CD14-positive monocyte (primary cell): ENCODE measurements at regions not wholly inside any gene's neighbourhood (a gene's known extent, or its start where the extent isn't known, plus 50 kb on each side); places are given as distances from the start of the nearest gene placed in this dataset.

Experiments used
- DNase-seq, 3 donors: peaks; one replicate each; pipeline ENCODE4 v3.0.0-alpha.2; 2011 to 2022
- H2AFZ ChIP-seq: 2 replicates; pipeline ENCODE4 v1.6.0; 2012; ENCODE audit warnings: mild to moderate bottlenecking, low read depth, low read length, inconsistent platforms; ENCODE audit not compliant: insufficient read depth, poor library complexity, severe bottlenecking
- H3K27ac ChIP-seq, 2 donors: 1 replicate in 1 of 2; 2 replicates in 1 of 2; pipeline ENCODE4 v1.5.1; 2012 to 2013; ENCODE audit warnings: low read length in 2 of 2, control low read depth in 1 of 2, inconsistent platforms in 1 of 2, low read depth in 1 of 2, mild to moderate bottlenecking in 1 of 2
- H3K27me3 ChIP-seq, 2 donors: one replicate each; pipeline versions ENCODE4 v1.6.0 to v1.6.1; 2011 to 2013; ENCODE audit warnings: low read length in 2 of 2; ENCODE audit not compliant: control insufficient read depth in 2 of 2, insufficient read depth in 2 of 2
- H3K36me3 ChIP-seq, 2 donors: replicated peaks in 1 of 2; 1 replicate in 1 of 2; 2 replicates in 1 of 2; pipeline versions ENCODE4 v1.5.1 to v1.6.1; 2012 to 2013; ENCODE audit warnings: low read length in 2 of 2, control low read depth in 1 of 2, inconsistent platforms in 1 of 2, mild to moderate bottlenecking in 1 of 2; ENCODE audit not compliant: insufficient read depth in 2 of 2, control insufficient read depth in 1 of 2
- H3K4me1 ChIP-seq, 2 donors: 1 replicate in 1 of 2; 2 replicates in 1 of 2; pipeline versions ENCODE4 v1.5.1 to v1.6.1; 2012 to 2013; ENCODE audit warnings: low read length in 2 of 2, control low read depth in 1 of 2, inconsistent platforms in 1 of 2, mild to moderate bottlenecking in 1 of 2, moderate library complexity in 1 of 2; ENCODE audit not compliant: insufficient read depth in 2 of 2, control insufficient read depth in 1 of 2
- H3K4me2 ChIP-seq: replicated peaks from 2 replicates; pipeline ENCODE3; 2012; ENCODE audit warnings: low read length, moderate library complexity, mild to moderate bottlenecking; ENCODE audit not compliant: poor library complexity, severe bottlenecking; ENCODE audit errors: extremely low read depth
- H3K4me3 ChIP-seq, 3 experiments: fragments of 200-600 bp in 1 of 3; sonication (generic) in 1 of 3; replicated peaks in 1 of 3; 1 replicate in 2 of 3; 2 replicates in 1 of 3; pipeline ENCODE4 v1.5.1; 2011 to 2013; ENCODE audit warnings: low read length in 3 of 3, mild to moderate bottlenecking in 3 of 3, control low read depth in 2 of 3, low read depth in 2 of 3, inconsistent platforms in 1 of 3, moderate library complexity in 1 of 3
- H3K79me2 ChIP-seq: 2 replicates; pipeline ENCODE4 v1.6.0; 2012; ENCODE audit warnings: mild to moderate bottlenecking, control low read depth, inconsistent platforms, low read length, moderate library complexity; ENCODE audit not compliant: insufficient read depth
- H3K9ac ChIP-seq: 2 replicates; pipeline ENCODE4 v1.6.0; 2017; ENCODE audit warnings: low read length, mild to moderate bottlenecking; ENCODE audit not compliant: insufficient read depth, poor library complexity, severe bottlenecking
- H3K9me3 ChIP-seq, 2 donors: replicated peaks in 1 of 2; 1 replicate in 1 of 2; 2 replicates in 1 of 2; pipeline versions ENCODE4 v1.5.1 to v1.6.1; 2012 to 2013; ENCODE audit warnings: low read length in 2 of 2, control low read depth in 1 of 2; ENCODE audit not compliant: control insufficient read depth in 1 of 2, insufficient read depth in 1 of 2
- H4K20me1 ChIP-seq: 2 replicates; pipeline ENCODE4 v1.6.0; 2012; ENCODE audit warnings: mild to moderate bottlenecking, low read length, control low read depth, moderate library complexity; ENCODE audit not compliant: insufficient read depth
- H3K27ac Mint-ChIP-seq, 7 donors: one replicate each; pipeline ENCODE4 v1.8.0; 2020; ENCODE audit warnings: mild to moderate bottlenecking in 7 of 7, mixed read lengths in 7 of 7, moderate library complexity in 6 of 7, inconsistent platforms in 2 of 7
- H3K27me3 Mint-ChIP-seq, 3 donors: one replicate each; pipeline ENCODE4 v1.8.0; 2021 to 2022; ENCODE audit warnings: low read depth in 3 of 3, mild to moderate bottlenecking in 3 of 3, mixed read lengths in 3 of 3, moderate library complexity in 3 of 3, inconsistent platforms in 1 of 3
- H3K36me3 Mint-ChIP-seq, 2 donors: one replicate each; pipeline ENCODE4 v1.8.0; 2020; ENCODE audit warnings: mixed read lengths in 2 of 2, inconsistent platforms in 1 of 2, mild to moderate bottlenecking in 1 of 2
- H3K4me1 Mint-ChIP-seq: one replicate; pipeline ENCODE4 v1.8.0; 2020; ENCODE audit warnings: mild to moderate bottlenecking, mixed read lengths
- H3K4me3 Mint-ChIP-seq, 2 donors: one replicate each; pipeline ENCODE4 v1.8.0; 2020; ENCODE audit warnings: mild to moderate bottlenecking in 2 of 2, mixed read lengths in 2 of 2, moderate library complexity in 1 of 2
- H3K9me3 Mint-ChIP-seq, 7 donors: one replicate each; pipeline ENCODE4 v1.8.0; 2020 to 2022; ENCODE audit warnings: mixed read lengths in 7 of 7, mild to moderate bottlenecking in 6 of 7, moderate library complexity in 6 of 7, inconsistent platforms in 2 of 7
- WGBS: methylation state at CpG from one replicate; pipeline ENCODE4 v1.1.5; 2013; ENCODE audit warnings: missing lambda C conversion rate; ENCODE audit not compliant: insufficient coverage; 5-methylcytosine and 5-hydroxymethylcytosine counted together
- intact Hi-C, 2 donors: fragments of 100-400 bp; cut with micrococcal nuclease; formaldehyde crosslinking; loops; one replicate each; pipeline versions ENCODE4 v1.15.0 to v1.15.1; 2023
- TF ChIP-seq, protein P1 (sequence below): fragments of 200-600 bp; IDR thresholded peaks from one replicate; pipeline ENCODE4 v1.8.0; 2022; ENCODE audit warnings: antibody characterized with exemption, mild to moderate bottlenecking

DNA sequence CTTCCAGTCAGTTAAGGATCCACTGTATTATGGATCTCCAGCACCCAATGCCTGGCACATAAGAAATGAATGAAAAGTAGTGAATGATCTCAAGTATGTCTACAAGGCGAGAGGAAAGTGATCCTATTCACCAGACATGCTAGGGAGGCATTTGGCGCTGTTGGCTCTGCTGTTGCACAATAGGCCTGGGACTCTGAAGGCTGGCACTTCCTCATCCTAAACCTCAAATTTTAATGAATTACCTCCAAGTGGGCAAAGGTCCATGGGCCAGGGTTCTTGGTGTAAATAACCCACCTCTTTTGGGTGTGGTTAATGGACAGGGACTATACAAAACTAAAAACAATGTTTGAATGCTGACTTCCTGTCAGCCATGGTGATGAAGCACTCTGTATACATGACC, 173.4 kb upstream of the PZP start:
- Mint-ChIP-seq H3K9me3 (peaks cover 0 to 2% (median 0%) of the 10 kb centered on the region in 7 donors), H3K27ac (peak overlapping the region in 1 of 7 donors; percentile 33), H3K36me3 (no peaks in the 10 kb centered on the region), H3K4me3 (no peak overlapping the region), H3K4me1 (peaks cover 12% of the 10 kb centered on the region), H3K27me3 (peaks cover 0 to 4% (median 2%) of the 10 kb centered on the region in 3 donors)
- H3K9me3 ChIP-seq: no peaks in the 10 kb centered on the region
- TF ChIP-seq, protein P1, sequence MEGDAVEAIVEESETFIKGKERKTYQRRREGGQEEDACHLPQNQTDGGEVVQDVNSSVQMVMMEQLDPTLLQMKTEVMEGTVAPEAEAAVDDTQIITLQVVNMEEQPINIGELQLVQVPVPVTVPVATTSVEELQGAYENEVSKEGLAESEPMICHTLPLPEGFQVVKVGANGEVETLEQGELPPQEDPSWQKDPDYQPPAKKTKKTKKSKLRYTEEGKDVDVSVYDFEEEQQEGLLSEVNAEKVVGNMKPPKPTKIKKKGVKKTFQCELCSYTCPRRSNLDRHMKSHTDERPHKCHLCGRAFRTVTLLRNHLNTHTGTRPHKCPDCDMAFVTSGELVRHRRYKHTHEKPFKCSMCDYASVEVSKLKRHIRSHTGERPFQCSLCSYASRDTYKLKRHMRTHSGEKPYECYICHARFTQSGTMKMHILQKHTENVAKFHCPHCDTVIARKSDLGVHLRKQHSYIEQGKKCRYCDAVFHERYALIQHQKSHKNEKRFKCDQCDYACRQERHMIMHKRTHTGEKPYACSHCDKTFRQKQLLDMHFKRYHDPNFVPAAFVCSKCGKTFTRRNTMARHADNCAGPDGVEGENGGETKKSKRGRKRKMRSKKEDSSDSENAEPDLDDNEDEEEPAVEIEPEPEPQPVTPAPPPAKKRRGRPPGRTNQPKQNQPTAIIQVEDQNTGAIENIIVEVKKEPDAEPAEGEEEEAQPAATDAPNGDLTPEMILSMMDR: no peak
- H3K4me1 ChIP-seq: peaks cover 11 to 14% of the 10 kb centered on the region in 2 donors
- H3K36me3 ChIP-seq: no peaks in the 10 kb centered on the region
- no CpG with 5 or more reads among the region's 2 CpGs for WGBS
- H2AFZ ChIP-seq: peak overlapping the region; percentile 10
- no peaks in the 10 kb centered on the region for H4K20me1 ChIP-seq
- H3K4me3 ChIP-seq: no peak overlapping the region
- H3K79me2 ChIP-seq: no peaks in the 10 kb centered on the region
- H3K4me2 ChIP-seq: no peak overlapping the region
- no peak overlapping the region for H3K9ac ChIP-seq
- DNase-seq: peak; percentile 34 to 47 (median 42)
- H3K27me3 ChIP-seq: no peaks in the 10 kb centered on the region
- no peak overlapping the region for H3K27ac ChIP-seq
- intact Hi-C loops: no loop called here

DNA sequence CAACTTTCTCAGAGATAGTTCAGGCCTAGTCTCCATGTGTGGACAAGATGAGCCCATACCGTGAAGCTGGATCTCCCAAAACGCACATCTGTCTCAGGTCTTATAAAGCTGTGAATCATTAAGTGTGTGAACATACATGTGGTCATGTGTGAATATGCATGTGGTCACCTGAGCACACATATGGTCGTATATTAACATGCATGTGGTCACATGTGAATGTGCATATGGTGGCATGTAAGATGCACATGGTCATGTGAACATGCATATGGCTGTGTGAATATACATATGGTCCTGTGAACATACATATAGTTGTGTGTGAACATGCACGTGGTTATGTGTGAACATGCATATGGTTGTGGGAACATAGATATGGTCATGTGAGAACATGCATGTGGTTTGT, 172.5 kb upstream of the PZP start:
- Histone ChIP-seq H3K4me3 (no peak overlapping the region), H3K27me3 (no peaks in the 10 kb centered on the region), H3K9me3 (no peaks in the 10 kb centered on the region), H3K79me2 (no peaks in the 10 kb centered on the region), H3K9ac (no peak overlapping the region), H3K36me3 (no peaks in the 10 kb centered on the region), H4K20me1 (no peaks in the 10 kb centered on the region), H3K27ac (no peak overlapping the region), H3K4me1 (peaks cover 11 to 14% of the 10 kb centered on the region in 2 donors), H2AFZ (no peak overlapping the region), H3K4me2 (no peak overlapping the region)
- no peak overlapping the region for H3K4me3 Mint-ChIP-seq
- peaks cover 0 to 4% (median 2%) of the 10 kb centered on the region in 3 donors for H3K27me3 Mint-ChIP-seq
- H3K4me1 Mint-ChIP-seq: peaks cover 12% of the 10 kb centered on the region
- no peak overlapping the region for H3K27ac Mint-ChIP-seq
- H3K9me3 Mint-ChIP-seq: no peaks in the 10 kb centered on the region
- intact Hi-C loops: no loop called here
- 86% methylated on average over 4 of the region's 4 CpGs for WGBS
- no peaks in the 10 kb centered on the region for H3K36me3 Mint-ChIP-seq
- TF ChIP-seq, protein P1: no peak
- no peak for DNase-seq
